ENCODE measurements at regions not wholly inside any gene's neighbourhood (a gene's known extent, or its start where the extent isn't known, plus 50 kb on each side); places are given as distances from the start of the nearest gene placed in this dataset.

GRCh38 chr1:47578721-47579419, 141.0 kb downstream of the FOXD2 start:
- no peak for TF ChIP-seq CTCF (conservative IDR thresholded peaks at IDR 0.05; ENCODE audit: low read depth, low read length)
- TF ChIP-seq EZH2 (IDR thresholded peaks at IDR 0.05; ENCODE audit: low read length, unreplicated experiment) = no peak
- TF ChIP-seq EZH2phosphoT487 (IDR thresholded peaks at IDR 0.05; ENCODE audit: borderline replicate concordance, low read length) = no peak
